ENCODE measurements at regions not wholly inside any gene's neighbourhood (a gene's known extent, or its start where the extent isn't known, plus 50 kb on each side); places are given as distances from the start of the nearest gene placed in this dataset.

- no peaks in the 10 kb centered on the region for H3K79me2 ChIP-seq (ENCODE audit: control insufficient read depth, insufficient read depth, low read length)
- TF ChIP-seq CTCF (IDR thresholded peaks at IDR 0.05), result no peak
- TF ChIP-seq EZH2 (IDR thresholded peaks at IDR 0.05; ENCODE audit: borderline replicate concordance, insufficient read depth, low read depth, low read length, poor library complexity, severe bottlenecking), result no peak
- peaks cover 0 to 3% (median 0%) of the 10 kb centered on the region in 3 donors for H3K9me3 ChIP-seq (ENCODE audit: control extremely low read depth in 1 of 3, control insufficient read depth in 2 of 3, insufficient read depth in 1 of 3, low read length in 2 of 3)
- Mint-ChIP-seq H3K27ac (no peak overlapping the region), H3K27me3 (no peaks in the 10 kb centered on the region), H3K4me1 (no peaks in the 10 kb centered on the region), H3K4me3 (no peak overlapping the region), H3K9me3 (ENCODE audit: insufficient read depth) (peaks cover 3% of the 10 kb centered on the region)
- H3K4me3 ChIP-seq (ENCODE audit: control extremely low read depth in 1 of 5, extremely low read depth in 1 of 5, insufficient read depth in 1 of 5, low read depth in 2 of 5, low read length in 4 of 5), result no peak overlapping the region
- WGBS (ENCODE audit: insufficient coverage), result no CpG with 5 or more reads among the region's 2 CpGs
- H3K27me3 ChIP-seq (replicated peaks in 1 of 4; ENCODE audit: control extremely low read depth in 1 of 4, control insufficient read depth in 3 of 4, insufficient read depth in 4 of 4, low read length in 3 of 4), result no peaks in the 10 kb centered on the region
- ChIA-PET CTCF (no interaction called here), POLR2A (no interaction called here)
- H2AFZ ChIP-seq (ENCODE audit: insufficient read depth, low read depth, low read length, poor library complexity, severe bottlenecking), result no peak overlapping the region
- no peak overlapping the region for H3K27ac ChIP-seq (ENCODE audit: low read length in 2 of 2)
- no peak for ATAC-seq (ENCODE audit: low read depth)
- H3K36me3 ChIP-seq (replicated peaks in 1 of 2; ENCODE audit: control extremely low read depth in 1 of 2, control insufficient read depth in 1 of 2, extremely low read depth in 1 of 2, insufficient read depth in 2 of 2, low read length in 1 of 2), result no peaks in the 10 kb centered on the region
- DNase-seq, result no peak
- no peak overlapping the region for H3K9ac ChIP-seq (ENCODE audit: low read length)
- H3K4me1 ChIP-seq (ENCODE audit: control insufficient read depth in 2 of 2, insufficient read depth in 2 of 2, low read length in 2 of 2), result no peaks in the 10 kb centered on the region
- no peak overlapping the region for H3K4me2 ChIP-seq (replicated peaks; ENCODE audit: low read depth, low read length, poor library complexity, severe bottlenecking)
- intact Hi-C loops (cut with micrococcal nuclease), result no loop called here
- no peaks in the 10 kb centered on the region for H4K20me1 ChIP-seq (ENCODE audit: control insufficient read depth, insufficient read depth, low read length, poor library complexity, severe bottlenecking)
These were observed 468.5 kb upstream of the FAT3 start for GRCh38 chr11:91755951-91756707.

- no peaks in the 10 kb centered on the region for H3K27me3 ChIP-seq (replicated peaks in 1 of 4; ENCODE audit: control extremely low read depth in 1 of 4, control insufficient read depth in 3 of 4, insufficient read depth in 4 of 4, low read length in 3 of 4)
- no peak overlapping the region for H3K4me3 ChIP-seq (ENCODE audit: control extremely low read depth in 1 of 5, extremely low read depth in 1 of 5, insufficient read depth in 1 of 5, low read depth in 2 of 5, low read length in 4 of 5)
- H4K20me1 ChIP-seq (ENCODE audit: control insufficient read depth, insufficient read depth, low read length, poor library complexity, severe bottlenecking), result no peaks in the 10 kb centered on the region
- DNase-seq (no peak), ATAC-seq (ENCODE audit: low read depth) (no peak)
- no peak overlapping the region for H3K9ac ChIP-seq (ENCODE audit: low read length)
- no peak overlapping the region for H2AFZ ChIP-seq (ENCODE audit: insufficient read depth, low read depth, low read length, poor library complexity, severe bottlenecking)
- no peak overlapping the region for H3K4me2 ChIP-seq (replicated peaks; ENCODE audit: low read depth, low read length, poor library complexity, severe bottlenecking)
- no peak overlapping the region for H3K27ac Mint-ChIP-seq
- intact Hi-C loops (cut with micrococcal nuclease), result no loop called here
- no peak overlapping the region for H3K27ac ChIP-seq (ENCODE audit: low read length in 2 of 2)
- no peak overlapping the region for H3K4me3 Mint-ChIP-seq
- H3K4me1 ChIP-seq (ENCODE audit: control insufficient read depth in 2 of 2, insufficient read depth in 2 of 2, low read length in 2 of 2), result no peaks in the 10 kb centered on the region
- H3K27me3 Mint-ChIP-seq, result no peaks in the 10 kb centered on the region
- peaks cover 3% of the 10 kb centered on the region for H3K9me3 Mint-ChIP-seq (ENCODE audit: insufficient read depth)
- peaks cover 0 to 3% (median 0%) of the 10 kb centered on the region in 3 donors for H3K9me3 ChIP-seq (ENCODE audit: control extremely low read depth in 1 of 3, control insufficient read depth in 2 of 3, insufficient read depth in 1 of 3, low read length in 2 of 3)
- ChIA-PET POLR2A (no interaction called here), CTCF (no interaction called here)
- H3K4me1 Mint-ChIP-seq, result no peaks in the 10 kb centered on the region
- H3K36me3 ChIP-seq (replicated peaks in 1 of 2; ENCODE audit: control extremely low read depth in 1 of 2, control insufficient read depth in 1 of 2, extremely low read depth in 1 of 2, insufficient read depth in 2 of 2, low read length in 1 of 2), result no peaks in the 10 kb centered on the region
- H3K79me2 ChIP-seq (ENCODE audit: control insufficient read depth, insufficient read depth, low read length), result no peaks in the 10 kb centered on the region
- no peak for TF ChIP-seq CTCF (IDR thresholded peaks at IDR 0.05)
- no peak for TF ChIP-seq EZH2 (IDR thresholded peaks at IDR 0.05; ENCODE audit: borderline replicate concordance, insufficient read depth, low read depth, low read length, poor library complexity, severe bottlenecking)
These were observed 469.1 kb upstream of the FAT3 start for GRCh38 chr11:91755526-91755925.
